HG03108 (cell line): ENCODE measurements at regions not wholly inside any gene's neighbourhood (a gene's known extent, or its start where the extent isn't known, plus 50 kb on each side); places are given as distances from the start of the nearest gene placed in this dataset.

Source experiments
- ATAC-seq: cut with Tn5 transposase; IDR thresholded peaks from one replicate; pipeline ENCODE4 v1.9.1; 2021; ENCODE audit warnings: moderate library complexity; ENCODE audit not compliant: unreplicated experiment

DNA sequence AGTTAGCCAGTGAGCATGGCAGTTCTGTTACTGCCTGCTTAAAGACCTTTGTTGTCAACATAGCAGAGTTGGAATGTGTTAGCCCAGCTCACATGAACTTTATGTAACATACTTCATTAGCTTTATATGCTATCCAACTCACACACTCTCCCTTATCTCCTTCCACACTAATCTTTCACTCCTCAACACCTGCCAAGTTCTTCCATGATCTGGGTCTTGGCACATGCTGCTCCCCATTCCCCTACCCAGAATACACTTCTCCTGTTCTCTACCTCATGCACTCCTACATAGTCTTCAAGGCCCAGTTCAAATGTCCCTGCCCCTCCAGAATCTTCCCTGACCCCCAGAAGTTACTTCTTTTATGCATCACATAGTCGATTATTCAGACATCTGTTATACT is 179.3 kb downstream of the KATNAL1 start:
- no peak for ATAC-seq

DNA sequence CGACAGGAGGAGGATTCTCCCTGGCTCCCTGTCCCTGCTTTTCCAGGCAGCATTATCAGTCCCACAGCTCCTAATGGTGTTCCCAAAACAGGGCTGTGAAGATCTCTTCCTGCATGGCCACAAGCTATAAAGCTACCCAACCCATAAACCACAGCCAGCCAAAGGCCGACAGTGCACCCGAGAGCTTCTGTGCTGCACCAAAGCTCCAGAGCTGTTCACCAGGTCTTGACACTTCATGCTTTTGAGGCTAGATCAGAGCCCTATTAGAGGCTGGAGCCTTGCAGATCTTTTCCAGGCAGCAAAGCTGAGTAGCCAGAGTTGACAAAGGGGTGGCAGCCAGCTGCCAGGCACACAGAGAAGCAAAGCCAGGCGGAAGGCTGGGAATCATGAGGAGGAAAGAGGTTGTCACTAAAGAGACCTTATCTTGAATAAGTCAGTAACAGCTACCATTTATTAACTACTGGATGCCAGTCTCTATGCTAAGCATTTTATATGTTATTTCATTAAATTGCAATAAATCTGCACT is 180.4 kb downstream of the KATNAL1 start:
- ATAC-seq, result no peak

DNA sequence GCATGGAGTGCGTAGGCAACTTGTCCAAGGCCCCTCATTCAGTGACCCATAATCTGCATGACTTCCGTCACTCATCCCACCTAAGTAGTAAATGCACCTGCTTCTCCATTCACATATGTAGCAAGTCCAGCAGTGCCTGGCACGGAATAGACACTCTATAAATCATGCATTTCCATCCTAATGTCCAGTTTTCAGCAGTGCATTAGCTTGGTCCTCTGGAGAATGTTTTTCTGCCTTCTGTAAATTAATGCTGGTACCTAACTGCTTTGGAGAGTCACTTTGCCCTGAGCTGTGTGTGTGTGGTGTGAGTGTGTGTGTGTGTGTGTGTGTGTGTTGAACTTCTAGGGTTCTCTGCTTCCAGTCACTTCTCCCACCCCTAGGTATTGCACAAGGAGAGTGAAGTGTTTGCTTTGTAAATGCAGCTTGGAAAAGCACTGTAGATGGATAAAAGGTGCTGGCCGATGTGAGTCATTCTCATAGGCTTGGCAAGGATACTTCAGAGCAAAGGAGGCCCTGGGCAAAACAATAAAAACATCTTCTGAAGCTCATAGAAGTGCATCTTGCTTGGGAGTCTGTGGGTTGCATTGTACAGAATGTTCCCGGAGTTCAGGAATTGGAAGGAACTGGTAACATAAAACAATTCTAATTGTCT is 181.8 kb downstream of the KATNAL1 start:
- no peak for ATAC-seq

DNA sequence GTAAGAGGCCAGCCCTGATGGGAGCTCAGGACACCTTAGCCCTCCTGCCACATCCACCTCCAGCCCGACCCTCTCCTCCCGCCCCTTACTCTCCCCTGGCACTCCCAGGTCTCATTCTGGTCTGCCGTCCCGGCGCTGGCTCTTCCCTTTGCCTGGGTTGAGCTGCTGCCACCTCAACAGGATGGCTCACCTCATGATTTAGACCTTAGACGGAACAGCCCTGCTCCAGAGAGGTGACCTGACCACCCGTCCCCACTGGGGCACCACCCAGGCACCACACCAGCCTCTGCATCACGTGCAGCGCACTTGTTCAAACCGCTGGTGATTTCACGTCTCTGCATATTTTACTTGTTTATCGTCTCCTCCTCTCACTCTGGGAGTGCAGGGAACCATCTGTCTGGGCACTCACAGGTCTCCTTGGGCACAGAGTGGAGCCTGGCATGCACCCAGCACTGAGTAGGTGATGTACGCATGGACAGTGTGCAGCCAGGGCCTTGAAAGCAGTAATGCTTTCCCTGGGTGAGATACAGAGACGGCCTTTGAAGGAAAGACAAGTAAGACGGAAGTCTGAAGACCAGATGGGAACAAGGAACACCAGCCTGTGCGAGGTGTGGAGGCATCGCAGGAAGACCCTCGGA is 183.1 kb downstream of the KATNAL1 start:
- no peak for ATAC-seq

DNA sequence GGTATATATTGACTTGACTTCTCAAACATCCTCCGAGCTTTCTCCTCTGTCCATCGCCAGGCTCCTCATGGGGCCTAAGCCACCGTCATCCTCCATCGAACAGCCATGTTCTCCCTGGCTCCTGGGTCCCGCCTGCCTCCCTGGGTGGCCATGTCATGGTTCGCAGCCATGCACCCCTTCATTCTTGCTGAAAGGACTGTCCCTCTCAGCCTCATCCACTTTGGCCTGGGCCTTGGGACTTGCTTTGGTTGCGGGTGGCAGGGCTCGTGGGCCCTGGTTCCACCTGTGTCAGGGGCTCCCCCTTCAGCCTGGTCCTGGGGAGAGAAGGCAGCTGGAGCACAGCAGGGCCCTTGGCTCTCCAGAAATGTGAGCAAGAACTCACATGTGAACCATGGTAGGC is 183.8 kb downstream of the KATNAL1 start:
- ATAC-seq, result no peak

DNA sequence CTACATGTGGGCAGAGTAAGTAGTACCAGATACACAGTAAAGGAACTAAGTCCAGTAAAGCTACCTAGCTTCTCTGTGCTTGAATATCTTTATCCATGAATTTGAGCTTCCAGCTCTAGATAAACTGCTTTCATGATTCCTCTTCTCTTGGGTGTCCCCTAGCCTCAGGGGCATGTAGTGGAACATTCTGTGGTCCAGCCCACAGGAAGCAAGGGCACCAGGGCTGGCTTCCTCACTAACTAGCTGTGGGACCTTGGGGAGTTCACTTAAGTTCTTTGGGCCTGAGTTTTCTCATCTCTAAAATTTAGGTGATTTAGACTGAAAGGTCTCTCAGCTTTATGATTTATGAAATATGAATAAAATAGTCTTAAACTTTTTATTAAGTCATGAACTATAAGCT is 185.7 kb downstream of the KATNAL1 start:
- no peak for ATAC-seq

DNA sequence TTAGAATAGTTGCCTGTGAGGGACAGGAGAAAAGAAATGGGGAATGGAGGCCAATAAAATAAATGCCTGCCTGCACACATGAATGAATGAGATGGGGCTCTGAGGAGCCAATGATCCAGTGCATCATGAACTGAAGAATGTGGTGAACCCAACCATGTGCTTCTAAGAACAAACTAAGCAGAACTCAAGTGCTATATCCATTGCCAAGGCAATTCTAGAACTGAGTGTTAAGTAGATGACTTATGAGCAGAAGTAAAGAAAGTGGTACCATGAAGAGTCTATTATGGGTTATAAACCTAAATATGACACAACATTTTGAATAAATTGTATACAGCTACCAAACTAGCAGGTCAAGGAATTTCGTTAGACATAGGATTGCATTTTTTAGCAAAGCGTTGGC is 186.1 kb downstream of the KATNAL1 start:
- ATAC-seq, result no peak

DNA sequence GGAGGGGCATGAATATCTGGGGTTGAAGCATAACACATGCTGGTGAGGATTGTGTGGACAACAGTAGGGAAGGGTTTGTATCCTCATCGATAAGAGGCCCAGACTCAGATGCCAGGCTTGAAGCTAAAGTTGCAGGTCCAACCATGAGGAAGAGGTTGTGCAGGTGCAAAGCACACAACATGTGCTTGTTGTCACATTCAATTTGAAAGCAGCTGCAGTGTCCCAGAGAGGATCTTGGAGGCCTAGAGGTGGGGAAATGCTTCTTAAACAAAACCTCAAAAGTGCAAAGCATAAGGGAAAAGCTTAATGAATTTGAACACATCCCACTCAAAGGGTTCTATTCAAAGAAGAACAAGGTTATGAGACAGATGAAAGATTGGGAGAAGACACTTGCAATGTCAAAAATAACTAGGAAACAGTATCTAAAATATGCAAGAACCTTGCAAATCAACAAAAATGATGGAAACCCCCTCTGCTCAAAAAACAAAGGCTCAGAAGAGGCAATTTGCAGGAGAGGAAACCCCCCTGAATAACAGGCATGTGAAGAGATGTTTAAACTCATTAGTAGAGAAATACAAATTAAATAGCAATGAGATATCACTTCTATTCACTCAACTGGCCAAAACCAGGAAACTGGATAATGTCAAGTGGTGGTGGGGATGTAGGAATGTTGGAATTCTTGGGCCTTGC is 187.1 kb downstream of the KATNAL1 start:
- ATAC-seq, result no peak

DNA sequence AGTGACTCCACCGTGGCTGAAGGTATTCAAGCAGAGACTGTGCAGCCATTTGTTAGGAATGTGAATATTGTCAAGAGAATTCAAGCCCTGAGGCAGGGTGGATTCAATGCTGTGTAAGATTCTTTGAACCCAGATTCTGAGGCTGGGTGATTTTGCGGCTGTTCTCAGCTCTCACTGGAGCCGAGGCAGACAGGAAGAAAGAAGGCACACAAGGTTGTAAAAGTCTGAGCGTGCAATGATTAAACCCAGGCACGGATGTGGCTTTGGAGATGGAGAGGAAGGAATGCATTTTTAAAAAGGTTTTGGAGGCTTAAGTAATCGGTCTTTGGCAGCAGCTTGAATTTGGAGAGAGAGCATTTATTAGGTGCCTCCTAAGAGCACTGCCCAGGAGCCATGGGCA is 187.9 kb downstream of the KATNAL1 start:
- no peak for ATAC-seq

DNA sequence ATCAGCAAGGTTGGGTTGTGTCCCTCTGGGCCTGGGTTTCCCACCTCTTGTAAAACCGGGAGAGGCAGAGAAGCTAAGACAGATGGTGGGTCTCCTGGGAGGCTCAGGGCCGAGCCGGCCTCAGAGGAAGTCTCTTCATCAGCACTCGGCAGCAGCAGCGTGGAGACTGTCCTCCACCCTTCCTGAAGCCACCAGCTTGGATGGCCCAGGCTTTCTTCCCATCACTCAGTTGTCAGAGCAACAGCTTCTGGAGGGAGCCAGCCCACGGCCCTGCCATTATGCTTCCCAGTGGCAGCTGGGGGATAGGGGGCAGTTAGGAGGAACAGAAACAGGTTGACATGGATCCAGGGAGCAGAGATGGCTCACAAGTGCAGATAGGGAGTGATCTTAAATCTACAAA is 191.0 kb downstream of the KATNAL1 start:
- no peak for ATAC-seq

DNA sequence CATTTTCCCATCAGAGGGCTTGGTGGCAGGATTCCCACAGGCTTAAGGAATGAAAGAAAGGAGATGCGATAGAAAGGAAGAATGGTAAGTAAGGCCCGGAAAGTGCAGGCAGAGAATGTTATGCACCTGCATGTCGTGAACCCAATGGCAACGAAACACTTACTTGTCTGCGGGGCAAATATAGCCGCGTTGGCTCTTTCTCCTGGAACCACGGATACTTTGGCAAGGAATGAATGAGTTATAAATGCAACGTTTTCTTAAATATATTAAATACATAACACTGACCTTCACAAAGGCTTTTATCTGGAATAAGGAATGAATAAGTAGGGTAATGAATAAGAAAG is 192.1 kb downstream of the KATNAL1 start:
- ATAC-seq, result no peak

DNA sequence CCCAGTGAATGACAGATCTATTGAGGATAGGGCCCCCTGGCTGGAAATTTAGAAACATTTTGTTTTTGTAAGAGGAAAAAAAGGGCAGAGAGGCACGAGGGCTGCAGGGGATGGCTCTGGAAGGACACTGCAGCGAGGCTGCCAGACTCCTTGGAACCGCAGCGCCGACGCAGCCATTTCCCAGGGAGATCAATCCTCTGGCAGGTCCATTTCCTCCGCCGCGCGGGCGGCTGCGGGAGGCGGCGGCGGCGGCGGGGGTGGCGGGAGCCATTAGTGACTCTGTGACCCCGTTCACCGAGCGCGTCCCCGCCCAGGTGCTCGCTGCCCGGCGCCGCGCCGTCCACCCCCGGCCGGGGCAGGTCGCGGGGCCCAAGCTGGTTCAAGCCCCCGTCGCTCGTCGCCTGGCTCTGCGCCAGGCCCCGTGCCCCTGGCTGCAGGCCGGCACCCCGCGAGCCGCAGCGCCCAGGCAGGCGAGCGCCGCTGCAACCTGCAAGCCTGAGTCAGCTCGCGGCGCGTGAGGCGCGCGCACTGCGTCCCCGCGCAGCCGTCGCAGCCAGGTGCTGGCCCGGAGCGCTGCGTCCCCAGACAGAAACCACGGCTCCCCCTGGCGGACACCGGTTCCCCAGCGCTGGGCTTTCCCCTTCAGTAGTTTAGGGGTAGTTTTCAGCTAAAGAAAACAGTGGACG is 192.6 kb downstream of the KATNAL1 start:
- peak; percentile 84 for ATAC-seq

DNA sequence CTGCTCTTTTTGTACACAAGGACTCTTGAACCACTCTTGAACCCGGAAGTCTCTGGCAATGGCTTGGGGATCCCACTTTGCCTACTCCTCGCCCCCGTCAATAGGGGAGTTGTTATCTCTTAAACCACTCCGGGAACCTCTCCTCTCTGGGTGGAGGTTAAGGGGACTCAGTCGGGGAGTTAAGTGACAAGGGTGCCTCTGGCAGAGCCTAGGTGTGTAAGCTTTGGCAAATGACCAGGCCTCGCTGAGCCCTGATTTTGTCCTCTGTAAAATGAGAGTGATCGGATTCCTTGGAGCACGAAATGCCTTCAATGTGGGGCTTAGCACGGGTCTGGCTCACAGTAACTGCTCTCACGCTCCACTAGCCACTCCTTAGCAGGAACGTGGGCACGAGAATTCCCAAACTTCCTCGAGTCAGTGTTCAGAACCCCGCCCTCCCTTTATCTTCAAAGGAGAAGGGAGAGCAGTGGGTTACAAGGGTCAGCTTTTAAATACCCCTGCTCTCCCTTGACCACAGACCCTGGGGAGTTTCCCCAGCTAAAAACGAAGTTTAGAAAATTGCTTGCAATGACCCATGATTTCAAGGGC is 193.3 kb downstream of the KATNAL1 start:
- ATAC-seq, result no peak

DNA sequence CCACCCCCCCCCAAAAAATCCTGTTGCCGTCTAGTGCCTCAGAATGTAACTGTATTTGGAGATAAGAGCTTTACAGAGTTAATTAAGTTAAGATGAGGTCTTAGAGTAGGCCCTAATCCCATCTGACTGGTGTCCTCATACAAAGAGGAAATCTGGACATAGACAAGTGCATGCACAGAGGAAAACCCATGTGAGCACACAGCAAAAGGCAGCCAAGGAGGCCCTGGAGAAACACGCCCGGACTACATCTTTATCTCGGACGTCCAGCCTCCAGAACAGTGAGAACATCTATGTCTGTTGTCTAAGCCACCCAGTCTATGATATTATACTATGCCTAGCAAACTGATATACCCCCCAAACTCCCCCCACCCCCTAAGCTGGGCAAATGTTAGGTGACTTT is 193.8 kb downstream of the KATNAL1 start:
- no peak for ATAC-seq

DNA sequence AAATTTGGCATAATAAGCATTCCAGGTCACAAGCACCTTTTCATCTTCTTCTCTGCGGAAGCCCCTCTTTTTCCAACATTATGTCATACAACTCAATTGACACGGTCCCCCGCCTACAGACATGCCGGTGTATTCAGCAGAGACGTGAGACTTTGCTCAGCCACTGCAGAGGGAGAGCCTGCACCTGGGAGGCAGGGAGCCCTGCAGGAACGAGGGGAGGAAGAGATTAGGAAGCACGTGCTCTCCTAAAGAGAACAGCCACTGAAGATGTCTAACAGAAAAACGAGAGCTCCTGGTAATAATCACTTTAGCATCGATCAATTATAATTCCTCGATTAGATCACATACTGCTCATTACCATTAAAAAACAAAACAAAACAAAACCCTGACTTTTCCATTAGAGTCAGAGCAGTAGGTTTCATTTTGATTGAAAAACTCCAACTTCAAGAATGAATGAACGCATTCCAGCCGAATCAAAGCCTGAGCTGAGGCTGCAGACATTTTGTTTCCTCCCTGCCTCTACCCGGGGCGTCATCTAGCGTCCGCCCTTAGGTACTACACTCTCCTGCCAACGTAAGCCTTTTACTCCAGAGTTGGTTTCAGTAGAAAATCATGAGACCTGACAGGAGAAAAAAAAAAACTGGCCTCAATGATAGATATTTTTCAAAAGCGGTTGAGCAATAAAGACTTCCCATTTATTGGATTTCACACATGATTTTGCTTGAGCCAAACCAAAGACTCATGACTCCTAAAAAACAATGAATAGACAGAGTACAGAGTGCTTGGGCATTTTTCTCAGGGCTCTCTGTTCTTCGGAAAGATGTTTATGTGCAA is 194.5 kb downstream of the KATNAL1 start:
- peak; percentile 50 for ATAC-seq

DNA sequence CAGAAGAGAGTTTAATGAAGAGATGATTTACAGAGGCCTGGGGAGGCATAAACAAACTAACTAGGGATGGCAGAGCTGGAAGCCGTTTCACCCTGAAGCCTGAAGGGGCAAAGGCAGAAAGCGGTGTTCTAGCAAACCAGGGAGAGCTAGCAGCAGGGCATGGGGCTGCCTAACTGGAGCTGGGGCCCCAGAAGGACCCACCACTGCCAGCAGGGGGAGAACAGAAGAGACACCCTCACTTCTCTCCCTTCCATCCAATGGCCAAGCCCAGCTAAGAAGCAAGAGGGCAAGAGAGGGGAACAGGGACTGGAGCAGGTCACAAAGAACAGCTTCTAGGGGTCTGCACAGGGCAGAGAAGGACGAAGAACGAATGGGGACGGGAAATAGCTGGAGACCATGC is 195.5 kb downstream of the KATNAL1 start:
- no peak for ATAC-seq

DNA sequence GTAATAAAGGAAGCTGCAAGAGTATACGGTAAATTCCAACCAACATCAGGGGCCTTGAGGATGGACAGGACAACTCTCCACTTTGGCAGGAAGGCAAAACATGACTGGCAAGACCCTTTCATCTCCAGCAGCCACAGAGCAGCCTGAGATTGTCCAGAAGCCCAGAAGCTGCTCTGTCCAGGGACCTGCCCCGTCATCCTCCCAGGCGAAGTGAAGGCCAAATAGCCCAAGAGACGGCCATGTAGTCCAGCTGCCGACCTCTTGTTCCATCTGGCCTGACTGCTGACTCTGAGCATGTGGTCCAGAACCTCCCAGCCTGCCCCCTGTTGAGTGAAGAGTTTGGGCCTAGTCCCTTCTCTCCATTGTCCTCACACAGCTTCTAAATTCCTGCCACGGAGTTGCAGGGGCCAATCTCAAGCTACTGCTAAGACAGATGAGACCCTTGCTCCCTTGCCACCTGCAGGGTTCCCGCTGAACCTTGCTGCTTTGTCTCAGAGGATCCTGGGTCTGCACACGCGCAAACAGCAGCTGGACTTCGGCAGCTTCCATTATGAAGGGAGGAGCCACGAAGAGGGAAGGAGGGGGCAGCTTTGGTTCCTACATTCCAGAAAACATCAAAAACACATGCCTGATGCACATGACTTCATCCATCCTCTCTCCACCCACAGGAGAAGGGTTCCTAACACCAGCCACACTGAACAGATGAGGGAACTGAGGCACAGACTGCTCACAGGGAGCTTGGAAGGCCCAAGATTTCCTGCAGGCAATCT is 196.9 kb downstream of the KATNAL1 start:
- ATAC-seq, result no peak

DNA sequence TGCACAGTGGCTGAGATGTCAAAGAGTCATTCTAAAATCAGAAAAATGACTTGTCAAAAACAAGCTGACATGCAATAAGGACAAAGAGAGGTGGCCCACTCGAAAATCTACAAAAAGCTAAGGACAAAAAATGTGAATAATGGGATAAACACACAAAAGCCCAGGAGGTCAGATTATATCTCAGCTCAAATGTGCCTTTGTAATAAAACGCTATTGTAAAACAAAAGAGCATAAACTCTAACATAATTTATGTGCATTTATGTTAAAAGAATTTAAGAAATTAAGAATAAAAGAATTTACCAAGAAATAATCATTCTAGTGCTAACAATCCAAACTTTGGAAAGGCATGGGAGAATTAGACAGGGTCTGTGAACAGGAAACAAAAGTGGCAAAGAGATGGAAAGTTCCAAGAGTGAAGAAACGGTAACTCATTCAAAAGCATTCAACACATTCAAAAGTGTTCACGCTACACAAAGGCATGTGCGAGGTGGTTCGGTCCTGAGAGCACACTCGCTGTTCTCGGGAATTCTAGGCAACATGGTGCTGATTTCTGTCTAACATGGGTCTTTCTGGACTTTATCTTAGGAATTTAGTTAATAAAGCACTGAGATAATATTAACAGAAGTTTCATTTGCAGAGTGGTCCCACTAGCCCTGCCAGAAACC is 197.7 kb downstream of the KATNAL1 start:
- no peak for ATAC-seq

DNA sequence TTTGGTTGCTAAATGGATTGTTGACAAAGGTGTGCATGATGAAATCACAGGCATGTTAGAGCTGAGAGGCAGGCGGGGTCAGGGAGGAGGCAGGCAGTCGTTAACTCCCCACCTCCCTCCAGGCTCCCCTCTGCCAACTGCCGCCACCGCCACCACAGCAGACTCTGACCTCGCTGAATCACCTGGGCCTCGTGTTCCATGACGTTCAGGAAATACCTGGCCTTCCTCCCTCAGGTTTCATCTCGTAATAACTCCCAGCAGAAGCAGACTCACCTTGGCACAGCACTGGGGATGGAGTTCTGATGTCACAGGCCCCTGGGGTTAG is 198.5 kb downstream of the KATNAL1 start:
- no peak for ATAC-seq
